HL-60 (cell line): ENCODE measurements at regions not wholly inside any gene's neighbourhood (a gene's known extent, or its start where the extent isn't known, plus 50 kb on each side); places are given as distances from the start of the nearest gene placed in this dataset.

Source experiments
- DNase-seq, 2 experiments: peaks; one replicate each; pipeline ENCODE4 v3.0.0-alpha.2; 2010 to 2020; ENCODE audit warnings: low read depth in 1 of 2, low spot score in 1 of 2
- H3K27ac ChIP-seq: fragments of 250-450 bp; sonication (Bioruptor Pico); replicated peaks from 2 replicates; pipeline ENCODE4 v1.5.1; 2020; ENCODE audit warnings: mild to moderate bottlenecking, moderate library complexity
- H3K27me3 ChIP-seq: fragments of 250-450 bp; sonication (Bioruptor Pico); 2 replicates; pipeline ENCODE4 v1.5.1; 2021; ENCODE audit warnings: mild to moderate bottlenecking, moderate library complexity; ENCODE audit not compliant: insufficient read depth, poor library complexity, severe bottlenecking
- H3K4me3 ChIP-seq: replicated peaks from 2 replicates; pipeline ENCODE4 v1.5.1; 2011; ENCODE audit warnings: mild to moderate bottlenecking, control low read depth, low read length; ENCODE audit not compliant: insufficient read depth
- CTCF ChIP-seq: IDR thresholded peaks from one replicate; pipeline ENCODE4 v1.5.1; 2011; ENCODE audit warnings: low read length, control low read depth, inconsistent platforms; ENCODE audit not compliant: insufficient read depth
- GABPA ChIP-seq: IDR thresholded peaks from 2 replicates; pipeline ENCODE4 v1.6.1; 2012; ENCODE audit warnings: low read depth
- POLR2AphosphoS5 ChIP-seq: IDR thresholded peaks from 2 replicates; pipeline ENCODE4 v1.6.1; 2012; ENCODE audit warnings: low read depth
- REST ChIP-seq: IDR thresholded peaks from 2 replicates; pipeline ENCODE4 v1.6.1; 2012; ENCODE audit warnings: low read depth; ENCODE audit not compliant: insufficient replicate concordance
- SPI1 ChIP-seq: IDR thresholded peaks from 2 replicates; pipeline ENCODE4 v1.6.1; 2012; ENCODE audit warnings: low read depth, mild to moderate bottlenecking, borderline replicate concordance

- no peak overlapping the region for H3K27ac ChIP-seq
- no peak overlapping the region for H3K4me3 ChIP-seq
- no peak for TF ChIP-seq POLR2AphosphoS5
- TF ChIP-seq SPI1: peak; percentile 59; the same call in 1 of the 2 replicates
- no peaks in the 10 kb centered on the region for H3K27me3 ChIP-seq
- peak; percentile 7 to 17 for DNase-seq
Observed at GRCh38 chr6:5865506-5866031, 141.2 kb downstream of the NRN1 start.

- H3K27ac ChIP-seq: no peak overlapping the region
- no peak overlapping the region for H3K4me3 ChIP-seq
- no peak for DNase-seq
- no peaks in the 10 kb centered on the region for H3K27me3 ChIP-seq
- no peak for TF ChIP-seq SPI1
- no peak for TF ChIP-seq GABPA
- no peak for TF ChIP-seq CTCF
- TF ChIP-seq REST: no peak
- no peak for TF ChIP-seq POLR2AphosphoS5
Observed at GRCh38 chr6:5860849-5861248, 145.9 kb downstream of the NRN1 start.

GRCh38 chr6:5855787-5856470 lies 150.8 kb downstream of the NRN1 start:
- no peak for DNase-seq
- Histone ChIP-seq H3K27me3 (peaks cover 3% of the 10 kb centered on the region), H3K27ac (no peak overlapping the region), H3K4me3 (no peak overlapping the region)
- no peak for TF ChIP-seq SPI1
- TF ChIP-seq POLR2AphosphoS5: no peak
- no peak for TF ChIP-seq GABPA
- no peak for TF ChIP-seq CTCF
- no peak for TF ChIP-seq REST

GRCh38 chr6:5854899-5855298 lies 151.8 kb downstream of the NRN1 start:
- peaks cover 7% of the 10 kb centered on the region for H3K27me3 ChIP-seq

More at GRCh38 chr6:5854899-5855298, 151.8 kb downstream of the NRN1 start:
- Histone ChIP-seq H3K4me3 (no peak overlapping the region), H3K27ac (no peak overlapping the region)
- DNase-seq: no peak
- TF ChIP-seq GABPA (no peak), CTCF (no peak), REST (no peak), POLR2AphosphoS5 (no peak), SPI1 (no peak)
